NT2/D1 (cell line): ENCODE measurements at regions not wholly inside any gene's neighbourhood (a gene's known extent, or its start where the extent isn't known, plus 50 kb on each side); places are given as distances from the start of the nearest gene placed in this dataset.

Experiments
- DNase-seq: peaks from one replicate; pipeline ENCODE4 v3.0.0-alpha.2; 2011; ENCODE audit warnings: low read depth, low spot score
- H3K27me3 ChIP-seq: 2 replicates; pipeline ENCODE4 v1.6.0; 2011; ENCODE audit warnings: mild to moderate bottlenecking; ENCODE audit not compliant: insufficient read length, insufficient read depth
- H3K36me3 ChIP-seq: 2 replicates; pipeline ENCODE4 v1.6.1; 2011; ENCODE audit warnings: mild to moderate bottlenecking, low read length, mixed read lengths; ENCODE audit not compliant: insufficient read depth, insufficient read length
- H3K4me1 ChIP-seq: 2 replicates; pipeline ENCODE4 v1.5.1; 2011; ENCODE audit not compliant: insufficient read depth, insufficient read length
- H3K4me3 ChIP-seq: 2 replicates; pipeline ENCODE4 v1.5.1; 2011; ENCODE audit warnings: low read depth; ENCODE audit not compliant: insufficient read length
- H3K9ac ChIP-seq: 2 replicates; pipeline ENCODE4 v1.6.0; 2011; ENCODE audit warnings: low read depth; ENCODE audit not compliant: insufficient read length
- H3K9me3 ChIP-seq: 2 replicates; pipeline ENCODE4 v1.5.1; 2011; ENCODE audit warnings: mild to moderate bottlenecking, low read length; ENCODE audit not compliant: insufficient read depth
- SUZ12 ChIP-seq: IDR thresholded peaks from 2 replicates; pipeline ENCODE4 v1.6.1; 2011; ENCODE audit not compliant: insufficient read length, insufficient read depth; ENCODE audit errors: extremely low read depth
- YY1 ChIP-seq: IDR thresholded peaks from 2 replicates; pipeline ENCODE4 v1.6.1; 2011; ENCODE audit not compliant: insufficient read length, insufficient read depth
- ZNF274 ChIP-seq: IDR thresholded peaks from 2 replicates; pipeline ENCODE4 v1.6.1; 2011; ENCODE audit warnings: mild to moderate bottlenecking, low read depth, low read length

DNA sequence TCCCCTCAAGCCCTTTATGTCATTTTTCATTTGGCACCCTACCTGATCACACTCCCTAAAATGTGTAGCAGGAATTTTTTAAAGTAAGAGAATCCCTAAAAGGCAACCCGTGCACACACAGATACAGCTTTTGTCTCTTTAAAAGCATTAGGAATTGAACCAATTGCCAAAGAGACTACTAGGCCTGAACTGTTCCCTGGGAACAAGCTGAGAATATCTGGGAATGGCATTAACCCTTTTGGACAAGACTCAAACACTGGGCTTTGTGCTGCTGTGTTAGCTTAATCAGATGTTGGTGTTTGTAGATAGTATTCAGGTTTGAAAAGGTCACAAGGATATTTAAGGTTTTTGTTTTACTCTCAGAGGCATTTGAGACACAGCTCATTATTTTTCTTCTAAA, 414.4 kb upstream of the PDZRN3 start:
- no peaks in the 10 kb centered on the region for H3K36me3 ChIP-seq
- no peak for DNase-seq
- TF ChIP-seq ZNF274 (no peak), SUZ12 (no peak), YY1 (no peak)

DNA sequence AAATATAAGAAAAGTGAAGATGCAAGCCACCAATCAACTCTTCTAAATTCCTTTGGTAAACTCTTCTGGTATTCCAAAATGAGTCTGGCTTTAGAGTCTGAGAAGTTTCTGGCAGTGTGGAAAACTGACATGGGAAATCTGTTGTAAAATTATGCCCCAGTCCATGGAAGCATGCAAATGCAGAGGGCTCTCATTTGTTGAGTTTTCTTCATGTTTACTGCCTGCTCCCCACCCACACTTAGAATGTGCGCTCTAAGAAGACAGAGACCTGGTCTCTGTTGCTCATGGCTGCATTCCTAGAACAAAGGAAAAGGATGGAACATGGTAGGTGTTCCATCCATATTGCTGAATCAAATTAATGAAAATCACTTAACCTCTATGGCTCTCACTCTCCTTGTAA, 411.8 kb upstream of the PDZRN3 start:
- DNase-seq, result no peak
- no peak for TF ChIP-seq SUZ12
- no peak for TF ChIP-seq YY1
- TF ChIP-seq ZNF274, result no peak
- Histone ChIP-seq H3K27me3 (no peaks in the 10 kb centered on the region), H3K9me3 (no peaks in the 10 kb centered on the region), H3K9ac (no peak overlapping the region), H3K36me3 (no peaks in the 10 kb centered on the region), H3K4me3 (no peak overlapping the region), H3K4me1 (no peaks in the 10 kb centered on the region)

More for the DNA sequence above, 414.4 kb upstream of the PDZRN3 start:
- Histone ChIP-seq H3K4me1 (no peaks in the 10 kb centered on the region), H3K27me3 (no peaks in the 10 kb centered on the region), H3K4me3 (no peak overlapping the region), H3K9ac (no peak overlapping the region), H3K9me3 (no peaks in the 10 kb centered on the region)

DNA sequence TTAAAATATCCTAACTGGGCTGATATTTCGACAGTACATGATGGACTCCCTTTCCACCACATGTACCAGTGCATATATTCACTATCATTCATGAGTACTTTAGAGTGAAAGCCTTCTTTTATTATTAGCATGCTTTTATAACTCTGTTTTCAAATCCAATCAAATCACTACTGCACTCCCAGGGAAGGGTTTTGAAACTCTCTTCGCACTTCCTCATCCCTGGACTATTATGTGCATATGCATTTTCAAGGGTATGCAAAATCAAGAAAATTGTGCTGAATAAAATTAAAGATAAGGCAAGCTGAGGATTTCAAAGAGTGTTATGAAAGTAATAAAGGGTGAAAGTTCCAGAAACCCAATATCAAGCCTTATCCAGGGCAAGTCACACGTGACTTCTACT, 411.4 kb upstream of the PDZRN3 start:
- Histone ChIP-seq H3K4me1 (no peaks in the 10 kb centered on the region), H3K4me3 (no peak overlapping the region)
- DNase-seq, result no peak

DNA sequence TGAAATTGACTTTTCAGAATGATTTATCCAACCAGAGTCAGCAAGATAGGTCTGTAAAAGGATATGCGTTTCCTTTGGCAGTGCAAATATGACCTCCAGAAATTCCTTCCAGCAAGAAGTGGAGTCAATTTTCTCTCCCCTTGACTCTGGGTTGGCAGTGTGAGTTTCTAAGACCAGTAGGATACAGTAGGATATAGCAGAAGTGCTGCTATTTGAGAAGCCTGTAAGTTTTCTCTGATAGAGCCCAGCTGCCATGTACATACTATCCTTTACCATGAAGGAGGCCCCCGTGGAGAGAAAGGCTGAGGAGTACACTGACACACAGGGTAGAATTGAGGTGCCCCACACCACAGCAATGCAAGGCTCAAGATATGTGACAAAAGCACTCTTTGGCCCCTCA, 409.1 kb upstream of the PDZRN3 start:
- no peak for TF ChIP-seq ZNF274
- no peak for TF ChIP-seq SUZ12
- TF ChIP-seq YY1, result no peak
- Histone ChIP-seq H3K4me1 (no peaks in the 10 kb centered on the region), H3K9me3 (no peaks in the 10 kb centered on the region), H3K9ac (no peak overlapping the region), H3K36me3 (no peaks in the 10 kb centered on the region), H3K4me3 (no peak overlapping the region), H3K27me3 (no peaks in the 10 kb centered on the region)
- DNase-seq, result no peak

More for the DNA sequence above, 411.4 kb upstream of the PDZRN3 start:
- TF ChIP-seq SUZ12 (no peak), YY1 (no peak), ZNF274 (no peak)
- Histone ChIP-seq H3K9ac (no peak overlapping the region), H3K27me3 (no peaks in the 10 kb centered on the region), H3K9me3 (no peaks in the 10 kb centered on the region), H3K36me3 (no peaks in the 10 kb centered on the region)

DNA sequence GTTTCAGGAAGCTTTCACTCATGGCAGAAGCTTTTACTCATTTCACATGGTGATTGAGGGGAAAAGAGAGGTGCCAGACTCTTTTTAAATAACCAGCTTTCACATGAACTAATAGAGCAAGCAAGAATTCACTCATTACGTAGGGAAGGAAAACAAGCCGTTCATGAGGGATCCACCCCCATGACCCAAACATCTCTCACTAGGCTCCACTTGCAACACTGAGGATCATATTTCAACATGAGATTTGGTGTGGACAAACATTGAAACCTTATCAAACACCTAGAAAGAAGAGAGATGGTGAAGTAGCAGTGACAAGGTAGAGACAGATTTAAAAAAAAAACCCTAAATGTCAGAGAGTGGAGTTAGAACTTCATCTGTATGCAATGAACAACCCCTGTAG, 408.6 kb upstream of the PDZRN3 start:
- Histone ChIP-seq H3K27me3 (no peaks in the 10 kb centered on the region), H3K9me3 (no peaks in the 10 kb centered on the region), H3K36me3 (no peaks in the 10 kb centered on the region), H3K9ac (no peak overlapping the region), H3K4me1 (no peaks in the 10 kb centered on the region), H3K4me3 (no peak overlapping the region)
- no peak for TF ChIP-seq ZNF274
- no peak for TF ChIP-seq SUZ12
- no peak for TF ChIP-seq YY1
- DNase-seq, result no peak

DNA sequence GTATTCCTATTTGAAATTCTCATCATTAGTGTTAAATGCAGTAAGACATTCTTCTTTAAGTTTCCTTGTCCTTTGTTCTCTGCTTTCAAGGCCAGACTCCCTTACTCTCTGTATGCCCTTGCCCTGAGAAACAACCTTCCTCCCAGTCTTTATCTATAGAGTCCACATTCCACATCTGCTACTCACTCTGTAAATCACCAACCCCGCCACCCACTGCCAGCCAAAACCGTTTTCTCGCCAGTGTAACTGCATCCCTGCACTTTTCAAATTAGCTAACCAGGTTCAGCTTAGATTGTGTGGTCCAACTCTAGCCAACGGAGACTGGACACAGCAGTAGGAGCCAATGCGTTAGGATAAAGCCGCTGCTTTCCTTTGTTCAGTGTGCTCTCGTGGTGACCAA, 402.4 kb upstream of the PDZRN3 start:
- no peaks in the 10 kb centered on the region for H3K36me3 ChIP-seq
- no peak overlapping the region for H3K4me3 ChIP-seq
- DNase-seq, result no peak
- TF ChIP-seq SUZ12 (no peak), ZNF274 (no peak), YY1 (no peak)
- no peaks in the 10 kb centered on the region for H3K9me3 ChIP-seq
- H3K4me1 ChIP-seq, result no peaks in the 10 kb centered on the region
- H3K27me3 ChIP-seq, result no peaks in the 10 kb centered on the region
- no peak overlapping the region for H3K9ac ChIP-seq

DNA sequence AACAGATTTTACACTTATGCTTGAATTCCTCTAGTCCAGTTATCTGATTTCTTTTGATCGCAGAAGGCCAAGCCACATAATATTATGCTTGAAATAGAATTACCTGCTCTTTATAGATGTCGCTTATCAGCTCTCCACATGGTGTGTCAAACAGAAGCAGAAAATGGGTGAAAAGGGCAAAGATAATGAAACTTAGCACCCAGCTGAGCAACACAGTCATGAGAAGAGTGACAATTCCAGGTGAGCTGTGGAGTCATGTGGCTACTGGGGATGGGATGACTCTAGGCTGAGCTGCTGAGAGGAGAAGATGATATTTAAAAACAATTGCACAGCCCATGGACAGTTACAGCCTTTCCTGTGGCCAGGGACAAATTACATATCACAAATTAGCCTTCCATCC, 398.7 kb upstream of the PDZRN3 start:
- no peaks in the 10 kb centered on the region for H3K9me3 ChIP-seq
- no peaks in the 10 kb centered on the region for H3K36me3 ChIP-seq
- no peak for DNase-seq
- H3K9ac ChIP-seq, result no peak overlapping the region
- no peaks in the 10 kb centered on the region for H3K4me1 ChIP-seq
- TF ChIP-seq SUZ12, result no peak
- no peak for TF ChIP-seq ZNF274
- TF ChIP-seq YY1, result no peak
- no peak overlapping the region for H3K4me3 ChIP-seq
- no peaks in the 10 kb centered on the region for H3K27me3 ChIP-seq

DNA sequence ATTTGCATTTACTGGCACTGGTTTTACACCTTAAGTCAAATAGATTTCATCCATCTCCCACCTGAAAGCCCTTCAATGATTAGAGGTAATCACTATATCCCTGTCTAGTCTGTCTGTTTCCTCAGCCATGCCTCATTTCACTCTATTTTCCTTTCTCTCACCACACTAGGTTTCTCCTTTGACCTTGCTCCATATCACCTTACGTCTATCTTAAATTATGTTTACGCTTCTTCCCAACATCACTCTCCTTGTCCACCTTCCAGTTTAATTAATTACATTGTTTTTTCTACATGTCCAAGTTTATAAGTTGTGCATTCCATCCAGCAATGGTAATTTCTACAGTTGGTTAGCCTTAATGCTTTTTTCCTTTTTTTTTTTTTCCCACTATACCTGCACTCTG, 396.7 kb upstream of the PDZRN3 start:
- Histone ChIP-seq H3K9ac (no peak overlapping the region), H3K4me1 (no peaks in the 10 kb centered on the region), H3K4me3 (no peak overlapping the region), H3K36me3 (no peaks in the 10 kb centered on the region), H3K9me3 (no peaks in the 10 kb centered on the region), H3K27me3 (no peaks in the 10 kb centered on the region)
- no peak for TF ChIP-seq YY1
- TF ChIP-seq ZNF274, result no peak
- no peak for TF ChIP-seq SUZ12
- no peak for DNase-seq
